ENCODE measurements at regions not wholly inside any gene's neighbourhood (a gene's known extent, or its start where the extent isn't known, plus 50 kb on each side); places are given as distances from the start of the nearest gene placed in this dataset.
A peak's percentile ranks its signal among the peaks of the same experiment; 100 is the strongest.
"Not testable (repeated sequence)": the region's sequence is repeated elsewhere in the genome, so short reads cannot be mapped to it uniquely, and the experiment has no call there.

DNA sequence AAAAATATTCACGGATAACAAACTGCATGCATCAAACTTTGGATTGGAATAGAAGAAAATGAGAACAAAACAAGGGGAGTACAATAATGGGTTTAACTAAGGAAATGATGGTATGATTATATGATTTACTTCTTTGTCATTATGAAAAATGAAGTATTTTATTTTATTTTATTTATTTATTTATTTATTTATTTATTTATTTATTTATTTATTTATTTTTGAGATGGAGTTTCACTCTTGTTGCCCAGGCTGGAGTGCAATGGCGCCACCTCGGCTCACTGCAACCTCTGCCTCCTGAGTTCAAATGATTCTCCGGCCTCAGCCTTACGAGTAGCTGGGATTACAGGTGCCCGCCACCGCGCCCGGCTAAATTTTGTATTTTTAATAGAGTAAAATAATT, 234.1 kb upstream of the SEMA3C start:
- not testable (repeated sequence) for H3K27ac ChIP-seq (ENCODE audit: low read depth in 1 of 2, low read length in 2 of 2); H3K36me3 ChIP-seq (ENCODE audit: control insufficient read depth in 4 of 4, insufficient read depth in 3 of 4, low read depth in 1 of 4, low read length in 3 of 4); H3K9me3 ChIP-seq (ENCODE audit: control insufficient read depth in 4 of 4, low read length in 3 of 4); H3K4me1 ChIP-seq (ENCODE audit: control insufficient read depth in 4 of 4, insufficient read depth in 4 of 4, low read length in 3 of 4); H3K27me3 ChIP-seq (ENCODE audit: control insufficient read depth in 4 of 4, insufficient read depth in 4 of 4, low read length in 3 of 4); DNase-seq (ENCODE audit: low spot score); H3K9ac ChIP-seq (ENCODE audit: low read depth in 1 of 2, low read length in 2 of 2); H3K4me3 ChIP-seq (ENCODE audit: low read depth in 1 of 3, low read length in 3 of 3)
- WGBS, result 98% methylated on average over 9 of the region's 9 CpGs

DNA sequence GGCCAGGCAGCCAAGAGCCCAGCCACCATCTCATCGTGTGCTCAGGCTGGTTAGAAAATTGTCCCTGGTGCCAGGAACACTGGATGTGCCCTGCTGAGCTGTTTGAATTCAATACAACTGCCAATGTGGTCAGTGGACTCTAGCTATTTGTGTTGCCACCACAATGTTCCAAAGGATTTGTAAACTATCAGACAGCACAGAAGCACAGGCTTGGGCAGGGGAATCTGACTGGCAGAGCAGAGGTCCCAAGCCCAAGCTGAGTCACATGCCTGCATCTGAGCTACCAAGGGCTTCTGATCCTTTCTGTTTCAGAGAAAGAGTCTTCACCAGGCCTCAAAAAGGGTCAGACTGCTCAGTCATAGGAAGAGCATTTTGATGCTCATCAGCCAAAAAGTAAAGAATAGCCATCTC, 232.1 kb upstream of the SEMA3C start:
- Histone ChIP-seq H3K4me3 (ENCODE audit: low read depth in 1 of 3, low read length in 3 of 3) (no peak overlapping the region), H3K27me3 (ENCODE audit: control insufficient read depth in 4 of 4, insufficient read depth in 4 of 4, low read length in 3 of 4) (no peaks in the 10 kb centered on the region), H3K36me3 (ENCODE audit: control insufficient read depth in 4 of 4, insufficient read depth in 3 of 4, low read depth in 1 of 4, low read length in 3 of 4) (no peaks in the 10 kb centered on the region), H3K27ac (ENCODE audit: low read depth in 1 of 2, low read length in 2 of 2) (no peak overlapping the region), H3K4me1 (ENCODE audit: control insufficient read depth in 4 of 4, insufficient read depth in 4 of 4, low read length in 3 of 4) (peaks cover 0 to 7% (median 2%) of the 10 kb centered on the region in 4 donors), H3K9ac (ENCODE audit: low read depth in 1 of 2, low read length in 2 of 2) (no peak overlapping the region), H3K9me3 (ENCODE audit: control insufficient read depth in 4 of 4, low read length in 3 of 4) (no peaks in the 10 kb centered on the region)
- no peak for DNase-seq (ENCODE audit: low spot score)
- TF ChIP-seq, protein P1, sequence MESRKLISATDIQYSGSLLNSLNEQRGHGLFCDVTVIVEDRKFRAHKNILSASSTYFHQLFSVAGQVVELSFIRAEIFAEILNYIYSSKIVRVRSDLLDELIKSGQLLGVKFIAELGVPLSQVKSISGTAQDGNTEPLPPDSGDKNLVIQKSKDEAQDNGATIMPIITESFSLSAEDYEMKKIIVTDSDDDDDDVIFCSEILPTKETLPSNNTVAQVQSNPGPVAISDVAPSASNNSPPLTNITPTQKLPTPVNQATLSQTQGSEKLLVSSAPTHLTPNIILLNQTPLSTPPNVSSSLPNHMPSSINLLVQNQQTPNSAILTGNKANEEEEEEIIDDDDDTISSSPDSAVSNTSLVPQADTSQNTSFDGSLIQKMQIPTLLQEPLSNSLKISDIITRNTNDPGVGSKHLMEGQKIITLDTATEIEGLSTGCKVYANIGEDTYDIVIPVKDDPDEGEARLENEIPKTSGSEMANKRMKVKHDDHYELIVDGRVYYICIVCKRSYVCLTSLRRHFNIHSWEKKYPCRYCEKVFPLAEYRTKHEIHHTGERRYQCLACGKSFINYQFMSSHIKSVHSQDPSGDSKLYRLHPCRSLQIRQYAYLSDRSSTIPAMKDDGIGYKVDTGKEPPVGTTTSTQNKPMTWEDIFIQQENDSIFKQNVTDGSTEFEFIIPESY (IDR thresholded peaks at IDR 0.05), result no peak
- TF ChIP-seq HNF4A (conservative IDR thresholded peaks at IDR 0.05) (peak in 1 of 2 donors; percentile 19), NR2F2 (IDR thresholded peaks at IDR 0.05) (no peak), TAF1 (conservative IDR thresholded peaks at IDR 0.05) (no peak)
- 26% methylated on average over 1 of the region's 1 CpG for WGBS

DNA sequence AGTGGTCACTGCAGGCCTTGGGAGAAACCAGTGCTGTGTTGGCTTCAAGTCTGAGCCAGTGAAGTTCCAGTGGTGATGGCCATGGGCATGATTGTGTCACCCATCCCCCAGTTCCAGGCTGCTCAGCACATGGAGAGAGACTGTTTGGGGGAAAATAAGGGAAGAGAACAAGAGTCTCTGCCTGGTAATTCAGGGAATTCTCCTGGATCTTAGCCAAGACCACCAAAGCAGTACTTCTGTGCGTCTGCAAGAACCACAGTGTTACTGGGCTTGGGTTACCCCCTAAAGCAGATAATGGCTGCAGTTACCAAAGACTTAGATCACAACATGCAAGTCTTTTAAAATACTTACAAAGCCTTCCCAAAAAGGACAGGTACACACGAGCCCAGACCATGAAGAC, 225.0 kb upstream of the SEMA3C start:
- Histone ChIP-seq H3K9ac (ENCODE audit: low read depth in 1 of 2, low read length in 2 of 2) (no peak overlapping the region), H3K9me3 (ENCODE audit: control insufficient read depth in 4 of 4, low read length in 3 of 4) (no peaks in the 10 kb centered on the region), H3K36me3 (ENCODE audit: control insufficient read depth in 4 of 4, insufficient read depth in 3 of 4, low read depth in 1 of 4, low read length in 3 of 4) (no peaks in the 10 kb centered on the region), H3K4me1 (ENCODE audit: control insufficient read depth in 4 of 4, insufficient read depth in 4 of 4, low read length in 3 of 4) (no peaks in the 10 kb centered on the region), H3K4me3 (ENCODE audit: low read depth in 1 of 3, low read length in 3 of 3) (no peak overlapping the region), H3K27ac (ENCODE audit: low read depth in 1 of 2, low read length in 2 of 2) (no peak overlapping the region), H3K27me3 (ENCODE audit: control insufficient read depth in 4 of 4, insufficient read depth in 4 of 4, low read length in 3 of 4) (peaks cover 0 to 2% (median 0%) of the 10 kb centered on the region in 4 donors)
- WGBS, result 66% methylated on average over 2 of the region's 2 CpGs
- no peak for DNase-seq (ENCODE audit: low spot score)
- no peak for TF ChIP-seq FOXA1 (IDR thresholded peaks at IDR 0.05)
- no peak for TF ChIP-seq RXRA (IDR thresholded peaks at IDR 0.05)
- no peak for TF ChIP-seq GABPA (IDR thresholded peaks at IDR 0.05 in 1 of 2, conservative IDR thresholded peaks at IDR 0.05 in 1 of 2)
- no peak for TF ChIP-seq NR2F2 (IDR thresholded peaks at IDR 0.05)
- no peak for TF ChIP-seq EGR1 (IDR thresholded peaks at IDR 0.05; ENCODE audit: low read depth in 2 of 2)
- TF ChIP-seq, protein P2, sequence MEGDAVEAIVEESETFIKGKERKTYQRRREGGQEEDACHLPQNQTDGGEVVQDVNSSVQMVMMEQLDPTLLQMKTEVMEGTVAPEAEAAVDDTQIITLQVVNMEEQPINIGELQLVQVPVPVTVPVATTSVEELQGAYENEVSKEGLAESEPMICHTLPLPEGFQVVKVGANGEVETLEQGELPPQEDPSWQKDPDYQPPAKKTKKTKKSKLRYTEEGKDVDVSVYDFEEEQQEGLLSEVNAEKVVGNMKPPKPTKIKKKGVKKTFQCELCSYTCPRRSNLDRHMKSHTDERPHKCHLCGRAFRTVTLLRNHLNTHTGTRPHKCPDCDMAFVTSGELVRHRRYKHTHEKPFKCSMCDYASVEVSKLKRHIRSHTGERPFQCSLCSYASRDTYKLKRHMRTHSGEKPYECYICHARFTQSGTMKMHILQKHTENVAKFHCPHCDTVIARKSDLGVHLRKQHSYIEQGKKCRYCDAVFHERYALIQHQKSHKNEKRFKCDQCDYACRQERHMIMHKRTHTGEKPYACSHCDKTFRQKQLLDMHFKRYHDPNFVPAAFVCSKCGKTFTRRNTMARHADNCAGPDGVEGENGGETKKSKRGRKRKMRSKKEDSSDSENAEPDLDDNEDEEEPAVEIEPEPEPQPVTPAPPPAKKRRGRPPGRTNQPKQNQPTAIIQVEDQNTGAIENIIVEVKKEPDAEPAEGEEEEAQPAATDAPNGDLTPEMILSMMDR (IDR thresholded peaks at IDR 0.05; ENCODE audit: low read depth, low read length, missing input control), result no peak
- TF ChIP-seq FOXA2 (IDR thresholded peaks at IDR 0.05), result no peak
- no peak for TF ChIP-seq YY1 (IDR thresholded peaks at IDR 0.05)
- no peak for TF ChIP-seq JUND (IDR thresholded peaks at IDR 0.05)
- TF ChIP-seq, protein P1 (IDR thresholded peaks at IDR 0.05), result no peak
- TF ChIP-seq, protein P3, sequence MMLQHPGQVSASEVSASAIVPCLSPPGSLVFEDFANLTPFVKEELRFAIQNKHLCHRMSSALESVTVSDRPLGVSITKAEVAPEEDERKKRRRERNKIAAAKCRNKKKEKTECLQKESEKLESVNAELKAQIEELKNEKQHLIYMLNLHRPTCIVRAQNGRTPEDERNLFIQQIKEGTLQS (IDR thresholded peaks at IDR 0.05), result no peak
- TF ChIP-seq TAF1 (conservative IDR thresholded peaks at IDR 0.05), result no peak
- TF ChIP-seq, protein P4, sequence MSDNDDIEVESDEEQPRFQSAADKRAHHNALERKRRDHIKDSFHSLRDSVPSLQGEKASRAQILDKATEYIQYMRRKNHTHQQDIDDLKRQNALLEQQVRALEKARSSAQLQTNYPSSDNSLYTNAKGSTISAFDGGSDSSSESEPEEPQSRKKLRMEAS (IDR thresholded peaks at IDR 0.05), result no peak
- TF ChIP-seq, protein P5, sequence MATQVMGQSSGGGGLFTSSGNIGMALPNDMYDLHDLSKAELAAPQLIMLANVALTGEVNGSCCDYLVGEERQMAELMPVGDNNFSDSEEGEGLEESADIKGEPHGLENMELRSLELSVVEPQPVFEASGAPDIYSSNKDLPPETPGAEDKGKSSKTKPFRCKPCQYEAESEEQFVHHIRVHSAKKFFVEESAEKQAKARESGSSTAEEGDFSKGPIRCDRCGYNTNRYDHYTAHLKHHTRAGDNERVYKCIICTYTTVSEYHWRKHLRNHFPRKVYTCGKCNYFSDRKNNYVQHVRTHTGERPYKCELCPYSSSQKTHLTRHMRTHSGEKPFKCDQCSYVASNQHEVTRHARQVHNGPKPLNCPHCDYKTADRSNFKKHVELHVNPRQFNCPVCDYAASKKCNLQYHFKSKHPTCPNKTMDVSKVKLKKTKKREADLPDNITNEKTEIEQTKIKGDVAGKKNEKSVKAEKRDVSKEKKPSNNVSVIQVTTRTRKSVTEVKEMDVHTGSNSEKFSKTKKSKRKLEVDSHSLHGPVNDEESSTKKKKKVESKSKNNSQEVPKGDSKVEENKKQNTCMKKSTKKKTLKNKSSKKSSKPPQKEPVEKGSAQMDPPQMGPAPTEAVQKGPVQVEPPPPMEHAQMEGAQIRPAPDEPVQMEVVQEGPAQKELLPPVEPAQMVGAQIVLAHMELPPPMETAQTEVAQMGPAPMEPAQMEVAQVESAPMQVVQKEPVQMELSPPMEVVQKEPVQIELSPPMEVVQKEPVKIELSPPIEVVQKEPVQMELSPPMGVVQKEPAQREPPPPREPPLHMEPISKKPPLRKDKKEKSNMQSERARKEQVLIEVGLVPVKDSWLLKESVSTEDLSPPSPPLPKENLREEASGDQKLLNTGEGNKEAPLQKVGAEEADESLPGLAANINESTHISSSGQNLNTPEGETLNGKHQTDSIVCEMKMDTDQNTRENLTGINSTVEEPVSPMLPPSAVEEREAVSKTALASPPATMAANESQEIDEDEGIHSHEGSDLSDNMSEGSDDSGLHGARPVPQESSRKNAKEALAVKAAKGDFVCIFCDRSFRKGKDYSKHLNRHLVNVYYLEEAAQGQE (IDR thresholded peaks at IDR 0.05), result no peak
